B cell (primary cell): ENCODE measurements at regions not wholly inside any gene's neighbourhood (a gene's known extent, or its start where the extent isn't known, plus 50 kb on each side); places are given as distances from the start of the nearest gene placed in this dataset.

Experiments used
- ATAC-seq: fragments of 200-7000 bp; cut with Tn5 transposase; one replicate; pipeline ENCODE4 v1.10.0; 2021; ENCODE audit warnings: low read depth, mild to moderate bottlenecking, moderate number of reproducible peaks, moderate library complexity
- CTCF ChIA-PET: fragments of 350-600 bp; sonication (Branson Sonifier 250); formaldehyde crosslinking; loops from one replicate; lab custom pipeline; 2021; ENCODE audit warnings: antibody characterized with exemption, inconsistent platforms; lab: Charles Lee
- POLR2A ChIA-PET: fragments of 350-600 bp; sonication (Branson Sonifier 250); formaldehyde crosslinking; loops from one replicate; lab custom pipeline; 2021; ENCODE audit warnings: antibody characterized with exemption; lab: Charles Lee
- DNase-seq: peaks from one replicate; pipeline ENCODE4 v3.0.0; 2013
- H2AFZ ChIP-seq: 2 replicates; pipeline ENCODE4 v1.6.1; 2012; ENCODE audit warnings: mild to moderate bottlenecking, low read depth, low read length; ENCODE audit not compliant: insufficient read depth, poor library complexity, severe bottlenecking
- H3K27ac ChIP-seq, 2 donors: 1 replicate in 1 of 2; 2 replicates in 1 of 2; pipeline ENCODE4 v1.5.1; 2012 to 2013; ENCODE audit warnings: low read length in 2 of 2, mild to moderate bottlenecking in 2 of 2, moderate library complexity in 1 of 2
- H3K27me3 ChIP-seq, 4 experiments: fragments of 200-600 bp in 1 of 4; sonication (generic) in 1 of 4; replicated peaks in 1 of 4; 1 replicate in 2 of 4; 2 replicates in 2 of 4; pipeline versions ENCODE4 v1.6.1 to v1.7.0; 2013 to 2016; ENCODE audit warnings: low read length in 3 of 4, mild to moderate bottlenecking in 2 of 4, mixed read lengths in 1 of 4, moderate library complexity in 1 of 4; ENCODE audit not compliant: insufficient read depth in 4 of 4, control insufficient read depth in 3 of 4; ENCODE audit errors: control extremely low read depth in 1 of 4
- H3K36me3 ChIP-seq, 2 experiments: replicated peaks in 1 of 2; 1 replicate in 1 of 2; 2 replicates in 1 of 2; pipeline versions ENCODE4 v1.6.1 to v1.7.1; 2013; ENCODE audit warnings: low read length in 1 of 2; ENCODE audit not compliant: insufficient read depth in 2 of 2, control insufficient read depth in 1 of 2; ENCODE audit errors: control extremely low read depth in 1 of 2, extremely low read depth in 1 of 2
- H3K4me1 ChIP-seq, 2 donors: fragments of 200-600 bp in 1 of 2; sonication (generic) in 1 of 2; 1 replicate in 1 of 2; 2 replicates in 1 of 2; pipeline versions ENCODE4 v1.5.1 to v1.6.1; 2013 to 2017; ENCODE audit warnings: low read length in 2 of 2; ENCODE audit not compliant: control insufficient read depth in 2 of 2, insufficient read depth in 2 of 2
- H3K4me2 ChIP-seq: replicated peaks from 2 replicates; pipeline ENCODE3; 2012; ENCODE audit warnings: mild to moderate bottlenecking, low read depth, low read length; ENCODE audit not compliant: poor library complexity, severe bottlenecking
- H3K4me3 ChIP-seq, 5 experiments: fragments of 200-600 bp in 1 of 5; sonication (generic) in 1 of 5; 1 replicate in 3 of 5; 2 replicates in 2 of 5; pipeline versions ENCODE4 v1.5.1 to v1.7.0; 2011 to 2016; ENCODE audit warnings: low read length in 4 of 5, mild to moderate bottlenecking in 4 of 5, low read depth in 2 of 5, control low read depth in 1 of 5, moderate library complexity in 1 of 5; ENCODE audit not compliant: insufficient read depth in 1 of 5; ENCODE audit errors: control extremely low read depth in 1 of 5, extremely low read depth in 1 of 5
- H3K79me2 ChIP-seq: fragments of 200-600 bp; sonication (generic); one replicate; pipeline ENCODE4 v1.6.0; 2016; ENCODE audit warnings: low read length; ENCODE audit not compliant: control insufficient read depth, insufficient read depth
- H3K9ac ChIP-seq: fragments of 200-600 bp; sonication (generic); 2 replicates; pipeline ENCODE4 v1.6.1; 2017; ENCODE audit warnings: mild to moderate bottlenecking, low read length, moderate library complexity
- H3K9me3 ChIP-seq, 3 donors: one replicate each; pipeline versions ENCODE4 v1.6.1 to v1.7.1; 2013; ENCODE audit warnings: low read length in 2 of 3; ENCODE audit not compliant: control insufficient read depth in 2 of 3, insufficient read depth in 1 of 3; ENCODE audit errors: control extremely low read depth in 1 of 3
- H4K20me1 ChIP-seq: 2 replicates; pipeline ENCODE4 v1.6.0; 2012; ENCODE audit warnings: mild to moderate bottlenecking, low read length; ENCODE audit not compliant: insufficient read depth, control insufficient read depth, poor library complexity, severe bottlenecking
- H3K27ac Mint-ChIP-seq: one replicate; pipeline ENCODE4 v1.8.0; 2021; ENCODE audit warnings: mixed read lengths
- H3K27me3 Mint-ChIP-seq: one replicate; pipeline ENCODE4 v1.8.0; 2021; ENCODE audit warnings: mixed read lengths
- H3K4me1 Mint-ChIP-seq: one replicate; pipeline ENCODE4 v1.8.0; 2021; ENCODE audit warnings: mixed read lengths
- H3K4me3 Mint-ChIP-seq: one replicate; pipeline ENCODE4 v1.8.0; 2021; ENCODE audit warnings: mixed read lengths
- H3K9me3 Mint-ChIP-seq: one replicate; pipeline ENCODE4 v1.8.0; 2022; ENCODE audit warnings: mixed read lengths; ENCODE audit not compliant: insufficient read depth
- CTCF ChIP-seq: fragments of 200-600 bp; IDR thresholded peaks from one replicate; pipeline ENCODE4 v1.8.0; 2022; ENCODE audit warnings: antibody characterized with exemption, mild to moderate bottlenecking
- EZH2 ChIP-seq: IDR thresholded peaks from 2 replicates; pipeline ENCODE4 v1.6.1; 2012; ENCODE audit warnings: borderline replicate concordance, low read depth, mild to moderate bottlenecking, moderate library complexity, low read length; ENCODE audit not compliant: insufficient read depth, poor library complexity, severe bottlenecking
- WGBS: methylation state at CpG from one replicate; pipeline ENCODE4 v1.1.5; 2013; ENCODE audit warnings: missing lambda C conversion rate; ENCODE audit not compliant: insufficient coverage; 5-methylcytosine and 5-hydroxymethylcytosine counted together
- intact Hi-C: fragments of 100-400 bp; cut with micrococcal nuclease; formaldehyde crosslinking; loops from one replicate; pipeline ENCODE4 v1.10.0; 2022

GRCh38 chr1:4424766-4425165 lies 229.6 kb upstream of the AJAP1 start:
- Histone ChIP-seq H4K20me1 (no peaks in the 10 kb centered on the region), H3K36me3 (no peaks in the 10 kb centered on the region), H3K9me3 (peaks cover 0 to 28% (median 5%) of the 10 kb centered on the region in 3 donors), H3K4me1 (no peaks in the 10 kb centered on the region), H3K27me3 (no peaks in the 10 kb centered on the region), H2AFZ (no peak overlapping the region), H3K79me2 (no peaks in the 10 kb centered on the region), H3K27ac (no peak overlapping the region), H3K4me2 (no peak overlapping the region), H3K9ac (no peak overlapping the region), H3K4me3 (no peak overlapping the region)
- intact Hi-C loops = no loop called here
- peaks cover 4% of the 10 kb centered on the region for H3K9me3 Mint-ChIP-seq
- TF ChIP-seq EZH2 = no peak
- no peak for TF ChIP-seq CTCF
- H3K4me3 Mint-ChIP-seq = no peak overlapping the region
- H3K27ac Mint-ChIP-seq = no peak overlapping the region
- H3K4me1 Mint-ChIP-seq = no peaks in the 10 kb centered on the region
- WGBS = 94% methylated on average over 10 of the region's 10 CpGs
- ChIA-PET POLR2A (no interaction called here), CTCF (no interaction called here)
- ATAC-seq (no peak), DNase-seq (no peak)
- no peaks in the 10 kb centered on the region for H3K27me3 Mint-ChIP-seq

- H3K27me3 ChIP-seq = no peaks in the 10 kb centered on the region
- no peaks in the 10 kb centered on the region for H3K36me3 ChIP-seq
- no peak overlapping the region for H3K27ac ChIP-seq
- H3K4me1 Mint-ChIP-seq = no peaks in the 10 kb centered on the region
- 76% methylated on average over 5 of the region's 11 CpGs for WGBS
- no peak overlapping the region for H3K4me3 ChIP-seq
- H3K79me2 ChIP-seq = no peaks in the 10 kb centered on the region
- peaks cover 0 to 21% (median 0%) of the 10 kb centered on the region in 3 donors for H3K9me3 ChIP-seq
- H3K4me2 ChIP-seq = no peak overlapping the region
- peaks cover 2% of the 10 kb centered on the region for H3K9me3 Mint-ChIP-seq
- no peak overlapping the region for H3K27ac Mint-ChIP-seq
- no peak for ATAC-seq
- no peak overlapping the region for H3K4me3 Mint-ChIP-seq
- ChIA-PET CTCF (no interaction called here), POLR2A (no interaction called here)
- DNase-seq = no peak
- H3K9ac ChIP-seq = no peak overlapping the region
- H3K4me1 ChIP-seq = no peaks in the 10 kb centered on the region
- intact Hi-C loops = no loop called here
- H3K27me3 Mint-ChIP-seq = no peaks in the 10 kb centered on the region
- TF ChIP-seq CTCF (no peak), EZH2 (no peak)
- H2AFZ ChIP-seq = no peak overlapping the region
- no peaks in the 10 kb centered on the region for H4K20me1 ChIP-seq
These were observed 228.5 kb upstream of the AJAP1 start for GRCh38 chr1:4425892-4426291.
